ENCODE measurements at regions not wholly inside any gene's neighbourhood (a gene's known extent, or its start where the extent isn't known, plus 50 kb on each side); places are given as distances from the start of the nearest gene placed in this dataset.

DNA sequence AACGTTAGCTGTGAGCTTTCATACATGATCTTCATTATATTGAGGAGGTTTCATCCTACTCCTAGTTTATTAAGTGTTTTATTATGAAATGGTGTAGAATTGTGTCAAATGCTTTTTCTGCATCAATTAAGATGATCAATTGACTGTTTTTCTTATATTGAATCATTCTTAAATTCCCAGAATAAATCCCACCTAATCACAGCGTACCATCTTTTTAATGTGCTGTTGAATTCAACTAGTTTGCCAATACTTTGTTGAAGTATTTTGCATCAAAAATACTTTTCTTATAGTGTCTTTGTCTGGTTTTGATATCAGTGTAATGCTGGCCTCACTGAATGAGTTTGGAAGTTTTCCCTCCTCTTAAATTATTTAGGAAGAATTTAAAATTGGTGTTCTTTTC lies 138.6 kb upstream of the SGCG start:
- Histone ChIP-seq H3K9me2 (ENCODE audit: insufficient read depth) (no peaks in the 10 kb centered on the region), H3K9me3 (ENCODE audit: control insufficient read depth in 1 of 2, insufficient read depth in 1 of 2, low read depth in 1 of 2, low read length in 2 of 2) (no peaks in the 10 kb centered on the region), H3K36me3 (ENCODE audit: control insufficient read depth in 1 of 2, insufficient read depth in 2 of 2, low read length in 2 of 2) (no peaks in the 10 kb centered on the region), H3K4me3 (replicated peaks in 1 of 2; ENCODE audit: low read depth in 1 of 2, low read length in 2 of 2) (no peak overlapping the region), H2AFZ (ENCODE audit: low read depth, low read length, poor library complexity, severe bottlenecking) (no peak overlapping the region), H3K79me2 (ENCODE audit: insufficient read depth, low read length) (no peaks in the 10 kb centered on the region), H3K4me1 (ENCODE audit: control insufficient read depth in 1 of 2, insufficient read depth in 2 of 2, low read length in 2 of 2) (no peaks in the 10 kb centered on the region), H3K9ac (ENCODE audit: low read length) (no peak overlapping the region), H3K27me3 (ENCODE audit: insufficient read depth, low read length) (no peaks in the 10 kb centered on the region), H4K20me1 (ENCODE audit: insufficient read depth) (no peaks in the 10 kb centered on the region), H3K27ac (ENCODE audit: low read depth, low read length) (no peak overlapping the region), H3K4me2 (ENCODE audit: low read length) (no peak overlapping the region)
- BruUV-seq (replicated peaks): no TSS peak
- CTCF ChIA-PET: no interaction called here
- TF ChIP-seq JUND (IDR thresholded peaks at IDR 0.05) (no peak), ZFX (IDR thresholded peaks at IDR 0.05) (no peak), YY1 (IDR thresholded peaks at IDR 0.05; ENCODE audit: extremely low read depth, insufficient replicate concordance, low read depth, low read length) (no peak), CBX3 (IDR thresholded peaks at IDR 0.05; ENCODE audit: low read depth) (no peak), EZH2phosphoT487 (IDR thresholded peaks at IDR 0.05; ENCODE audit: borderline replicate concordance) (no peak)
- no peak for DNase-seq (ENCODE audit: low read depth, low spot score)
- RAD21 ChIA-PET (ENCODE audit: low non-redundant PET in 1 of 2, low total read pairs in 2 of 2, uncharacterized antibody in 2 of 2, unreplicated experiment in 2 of 2): no interaction called here
- ATAC-seq: no peak
- POLR2A ChIA-PET: no interaction called here
- intact Hi-C loops (cut with micrococcal nuclease): no loop called here

DNA sequence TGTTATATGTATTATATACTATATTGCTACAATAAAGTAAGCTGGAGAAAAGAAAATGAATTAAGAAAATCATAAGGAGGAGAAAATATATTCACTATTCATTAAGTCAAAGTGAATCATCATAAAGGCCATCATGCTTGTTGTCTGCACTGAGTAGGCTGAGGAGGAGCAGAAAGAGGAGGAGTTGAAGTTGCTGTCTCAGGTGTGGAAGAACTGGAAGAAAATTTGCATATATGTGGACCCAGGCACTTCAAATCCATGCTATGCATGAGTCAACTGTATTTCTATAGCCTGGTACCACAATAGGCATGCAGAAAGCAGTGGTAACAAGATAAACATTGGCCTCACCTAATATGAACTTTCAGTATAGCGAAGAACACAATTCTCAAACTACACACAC lies 135.9 kb upstream of the SGCG start:
- POLR2A ChIA-PET: no interaction called here
- H3K9me3 ChIP-seq (ENCODE audit: control insufficient read depth in 1 of 2, insufficient read depth in 1 of 2, low read depth in 1 of 2, low read length in 2 of 2): no peaks in the 10 kb centered on the region
- H3K27ac ChIP-seq (ENCODE audit: low read depth, low read length): no peak overlapping the region
- no peak overlapping the region for H3K9ac ChIP-seq (ENCODE audit: low read length)
- BruUV-seq (replicated peaks): no TSS peak
- H2AFZ ChIP-seq (ENCODE audit: low read depth, low read length, poor library complexity, severe bottlenecking): no peak overlapping the region
- intact Hi-C loops (cut with micrococcal nuclease): no loop called here
- CTCF ChIA-PET: no interaction called here
- no peaks in the 10 kb centered on the region for H3K4me1 ChIP-seq (ENCODE audit: control insufficient read depth in 1 of 2, insufficient read depth in 2 of 2, low read length in 2 of 2)
- no peak overlapping the region for H3K4me2 ChIP-seq (ENCODE audit: low read length)
- H4K20me1 ChIP-seq (ENCODE audit: insufficient read depth): no peaks in the 10 kb centered on the region
- RAD21 ChIA-PET (ENCODE audit: low non-redundant PET in 1 of 2, low total read pairs in 2 of 2, uncharacterized antibody in 2 of 2, unreplicated experiment in 2 of 2): no interaction called here
- no peaks in the 10 kb centered on the region for H3K9me2 ChIP-seq (ENCODE audit: insufficient read depth)
- ATAC-seq (no peak), DNase-seq (ENCODE audit: low read depth, low spot score) (no peak)
- H3K4me3 ChIP-seq (replicated peaks in 1 of 2; ENCODE audit: low read depth in 1 of 2, low read length in 2 of 2): no peak overlapping the region
- TF ChIP-seq ELF1 (IDR thresholded peaks at IDR 0.05; ENCODE audit: borderline replicate concordance, low read depth): no peak
- no peaks in the 10 kb centered on the region for H3K27me3 ChIP-seq (ENCODE audit: insufficient read depth, low read length)
- H3K36me3 ChIP-seq (ENCODE audit: control insufficient read depth in 1 of 2, insufficient read depth in 2 of 2, low read length in 2 of 2): no peaks in the 10 kb centered on the region
- no peaks in the 10 kb centered on the region for H3K79me2 ChIP-seq (ENCODE audit: insufficient read depth, low read length)

Measured in HCT116 (cell line).